ENCODE measurements at regions not wholly inside any gene's neighbourhood (a gene's known extent, or its start where the extent isn't known, plus 50 kb on each side); places are given as distances from the start of the nearest gene placed in this dataset.

- TF ChIP-seq CBFB (IDR thresholded peaks at IDR 0.05; ENCODE audit: low read depth) (no peak), NRF1 (conservative IDR thresholded peaks at IDR 0.05; ENCODE audit: low read depth, low read length) (no peak)
These were observed 1795.4 kb downstream of the LRRC4C start for GRCh38 chr11:39664023-39664422.
